ENCODE measurements at regions not wholly inside any gene's neighbourhood (a gene's known extent, or its start where the extent isn't known, plus 50 kb on each side); places are given as distances from the start of the nearest gene placed in this dataset.

- Mint-ChIP-seq H3K36me3 (ENCODE audit: low read depth) (no peaks in the 10 kb centered on the region), H3K4me1 (no peaks in the 10 kb centered on the region), H3K27me3 (no peaks in the 10 kb centered on the region), H3K4me3 (no peak overlapping the region), H3K27ac (no peak overlapping the region)
- ATAC-seq, result no peak
- H3K9me3 ChIP-seq (ENCODE audit: control insufficient read depth, low read length, poor library complexity, severe bottlenecking), result no peaks in the 10 kb centered on the region
- DNase-seq, result no peak
Observed at GRCh38 chr21:20741445-20741844, 256.8 kb upstream of the NCAM2 start.

DNA sequence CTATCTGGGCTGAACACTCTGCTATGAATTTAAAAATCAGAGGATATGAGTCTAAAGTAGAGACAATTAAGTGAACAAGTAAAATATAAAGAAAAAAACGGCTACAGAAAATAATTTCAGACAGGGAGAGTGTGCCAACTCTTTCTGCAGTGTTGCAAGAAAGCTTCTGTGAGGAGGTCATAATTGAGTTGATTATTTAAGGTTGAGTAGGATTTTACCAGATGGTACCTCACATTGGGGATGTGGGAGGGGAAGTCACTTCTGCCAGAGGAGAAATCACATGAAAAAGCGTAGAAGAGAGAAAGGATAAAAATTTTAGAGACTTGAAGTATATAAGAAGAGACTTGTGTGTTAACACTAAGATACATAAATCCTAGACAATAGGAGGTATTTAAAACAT, 238.0 kb upstream of the NCAM2 start:
- Mint-ChIP-seq H3K4me3 (no peak overlapping the region), H3K4me1 (no peaks in the 10 kb centered on the region), H3K36me3 (ENCODE audit: low read depth) (no peaks in the 10 kb centered on the region), H3K27ac (no peak overlapping the region), H3K27me3 (no peaks in the 10 kb centered on the region)
- H3K9me3 ChIP-seq (ENCODE audit: control insufficient read depth, low read length, poor library complexity, severe bottlenecking), result no peaks in the 10 kb centered on the region
- ATAC-seq, result no peak
- DNase-seq, result no peak

DNA sequence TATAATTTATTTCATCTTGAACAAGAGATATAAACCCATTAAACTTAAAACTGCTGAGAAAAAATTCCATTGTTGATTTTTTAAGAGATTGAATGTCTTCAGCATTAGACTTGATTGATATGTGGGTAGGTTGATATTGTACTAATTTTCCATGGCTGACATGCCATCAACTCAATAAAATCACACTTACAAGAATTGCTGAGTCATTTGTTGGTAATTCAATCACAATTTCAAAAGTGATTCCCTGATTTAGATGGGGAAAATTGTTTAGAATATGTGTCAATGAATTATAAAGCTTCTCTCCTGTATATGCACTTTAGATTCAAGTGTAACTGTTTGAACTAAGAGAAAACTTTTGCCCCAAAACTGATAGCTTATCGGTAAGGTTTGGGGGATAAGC, 223.5 kb upstream of the NCAM2 start:
- H3K4me1 Mint-ChIP-seq, result no peaks in the 10 kb centered on the region
- H3K4me3 Mint-ChIP-seq, result no peak overlapping the region
- no peaks in the 10 kb centered on the region for H3K9me3 ChIP-seq (ENCODE audit: control insufficient read depth, low read length, poor library complexity, severe bottlenecking)
- no peak for ATAC-seq
- H3K27ac Mint-ChIP-seq, result no peak overlapping the region
- no peak for DNase-seq
- H3K27me3 Mint-ChIP-seq, result no peaks in the 10 kb centered on the region
- H3K36me3 Mint-ChIP-seq (ENCODE audit: low read depth), result no peaks in the 10 kb centered on the region

GRCh38 chr21:20779321-20779720, 218.9 kb upstream of the NCAM2 start:
- no peak overlapping the region for H3K4me3 Mint-ChIP-seq
- no peaks in the 10 kb centered on the region for H3K36me3 Mint-ChIP-seq (ENCODE audit: low read depth)
- H3K27ac Mint-ChIP-seq, result no peak overlapping the region
- ATAC-seq (no peak), DNase-seq (no peak)
- no peaks in the 10 kb centered on the region for H3K27me3 Mint-ChIP-seq
- no peaks in the 10 kb centered on the region for H3K4me1 Mint-ChIP-seq
- H3K9me3 ChIP-seq (ENCODE audit: control insufficient read depth, low read length, poor library complexity, severe bottlenecking), result no peaks in the 10 kb centered on the region

DNA sequence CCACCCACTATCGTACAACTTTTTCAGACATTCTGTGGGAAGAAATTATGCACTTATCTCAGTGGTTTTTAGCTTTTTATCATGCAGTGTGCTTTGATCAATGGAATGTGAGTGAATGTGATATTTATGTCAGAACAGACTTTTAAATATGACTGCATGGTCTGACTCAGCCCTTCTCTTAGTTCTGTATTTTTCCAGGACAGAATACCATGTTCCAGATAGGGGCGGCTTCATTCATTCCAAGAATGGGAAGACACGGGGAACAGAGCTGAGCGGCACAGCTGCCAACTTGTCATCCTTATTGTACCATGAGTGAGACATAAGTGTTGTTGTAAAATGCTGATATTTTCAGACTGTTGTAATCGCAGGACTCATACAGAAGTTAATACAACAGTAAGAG, 214.6 kb upstream of the NCAM2 start:
- no peaks in the 10 kb centered on the region for H3K4me1 Mint-ChIP-seq
- H3K27ac Mint-ChIP-seq, result no peak overlapping the region
- no peaks in the 10 kb centered on the region for H3K27me3 Mint-ChIP-seq

DNA sequence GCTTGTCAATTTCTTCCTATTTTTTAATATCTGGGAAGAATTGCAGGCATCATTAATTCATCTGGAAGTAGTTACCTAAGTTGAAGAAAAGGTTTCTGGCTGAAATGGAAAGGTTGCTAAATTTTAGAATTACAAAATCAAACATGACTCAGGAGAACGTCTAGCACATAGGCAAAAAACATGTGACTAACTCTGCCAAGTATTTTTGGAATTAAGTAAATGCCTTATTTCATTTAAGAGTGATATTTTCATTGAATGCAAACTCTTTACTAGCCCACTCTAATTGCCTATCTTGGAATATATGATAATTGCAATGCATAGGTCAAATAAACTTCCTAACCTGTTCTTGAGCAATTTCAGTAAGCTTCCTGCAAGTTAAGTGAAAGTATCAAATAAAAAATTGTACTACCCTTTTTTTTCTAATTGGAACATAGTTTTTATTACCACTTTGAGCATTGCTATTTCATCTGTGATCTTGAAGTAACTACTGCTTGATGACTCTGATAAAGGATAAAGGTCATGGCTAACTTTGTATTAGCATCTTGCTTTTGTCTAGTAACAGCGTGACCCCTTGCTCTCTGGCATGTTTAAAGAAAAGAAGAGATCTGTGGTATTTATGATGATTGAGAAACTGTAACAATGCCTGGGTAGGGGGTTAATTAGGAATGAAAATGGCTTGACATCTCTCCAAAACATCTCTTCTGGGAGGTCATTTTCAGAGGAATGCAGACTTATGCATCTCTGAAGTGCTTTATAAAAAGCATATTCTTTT, 208.3 kb upstream of the NCAM2 start:
- no peaks in the 10 kb centered on the region for H3K27me3 Mint-ChIP-seq
- ATAC-seq (no peak), DNase-seq (no peak)

More for the DNA sequence above, 214.6 kb upstream of the NCAM2 start:
- H3K9me3 ChIP-seq (ENCODE audit: control insufficient read depth, low read length, poor library complexity, severe bottlenecking), result no peaks in the 10 kb centered on the region
- Mint-ChIP-seq H3K36me3 (ENCODE audit: low read depth) (no peaks in the 10 kb centered on the region), H3K4me3 (no peak overlapping the region)
- ATAC-seq (no peak), DNase-seq (no peak)

DNA sequence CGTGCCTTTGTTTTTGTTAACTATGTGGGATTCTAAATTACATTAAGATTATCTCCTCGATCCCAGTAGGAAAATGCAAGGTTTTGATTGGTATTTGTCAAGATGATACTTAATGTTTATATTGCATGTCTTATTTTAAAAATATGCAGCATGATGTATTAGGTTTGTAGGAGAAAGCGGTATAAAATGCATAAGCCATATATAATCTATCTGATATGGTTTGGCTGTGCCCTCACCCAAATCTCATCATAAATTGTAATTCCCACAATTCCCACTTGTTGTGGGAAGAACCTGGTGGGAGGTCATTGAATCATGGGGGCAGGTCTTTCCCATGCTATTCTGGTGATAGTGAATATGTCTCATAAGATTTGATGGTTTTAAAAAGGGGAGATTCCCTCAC, 198.1 kb upstream of the NCAM2 start:
- H3K27ac Mint-ChIP-seq, result no peak overlapping the region
- DNase-seq (no peak), ATAC-seq (no peak)
- H3K27me3 Mint-ChIP-seq, result no peaks in the 10 kb centered on the region
- no peaks in the 10 kb centered on the region for H3K36me3 Mint-ChIP-seq (ENCODE audit: low read depth)
- H3K4me3 Mint-ChIP-seq, result no peak overlapping the region
- no peaks in the 10 kb centered on the region for H3K9me3 ChIP-seq (ENCODE audit: control insufficient read depth, low read length, poor library complexity, severe bottlenecking)
- H3K4me1 Mint-ChIP-seq, result no peaks in the 10 kb centered on the region

More for the DNA sequence above, 208.3 kb upstream of the NCAM2 start:
- Mint-ChIP-seq H3K4me3 (no peak overlapping the region), H3K27ac (no peak overlapping the region), H3K4me1 (no peaks in the 10 kb centered on the region), H3K36me3 (ENCODE audit: low read depth) (no peaks in the 10 kb centered on the region)
- no peaks in the 10 kb centered on the region for H3K9me3 ChIP-seq (ENCODE audit: control insufficient read depth, low read length, poor library complexity, severe bottlenecking)

GRCh38 chr21:20802201-20802600, 196.0 kb upstream of the NCAM2 start:
- no peaks in the 10 kb centered on the region for H3K27me3 Mint-ChIP-seq
- H3K9me3 ChIP-seq (ENCODE audit: control insufficient read depth, low read length, poor library complexity, severe bottlenecking), result no peaks in the 10 kb centered on the region
- no peaks in the 10 kb centered on the region for H3K36me3 Mint-ChIP-seq (ENCODE audit: low read depth)
- H3K4me1 Mint-ChIP-seq, result no peaks in the 10 kb centered on the region
- ATAC-seq, result no peak
- no peak overlapping the region for H3K4me3 Mint-ChIP-seq
- no peak for DNase-seq
- no peak overlapping the region for H3K27ac Mint-ChIP-seq

DNA sequence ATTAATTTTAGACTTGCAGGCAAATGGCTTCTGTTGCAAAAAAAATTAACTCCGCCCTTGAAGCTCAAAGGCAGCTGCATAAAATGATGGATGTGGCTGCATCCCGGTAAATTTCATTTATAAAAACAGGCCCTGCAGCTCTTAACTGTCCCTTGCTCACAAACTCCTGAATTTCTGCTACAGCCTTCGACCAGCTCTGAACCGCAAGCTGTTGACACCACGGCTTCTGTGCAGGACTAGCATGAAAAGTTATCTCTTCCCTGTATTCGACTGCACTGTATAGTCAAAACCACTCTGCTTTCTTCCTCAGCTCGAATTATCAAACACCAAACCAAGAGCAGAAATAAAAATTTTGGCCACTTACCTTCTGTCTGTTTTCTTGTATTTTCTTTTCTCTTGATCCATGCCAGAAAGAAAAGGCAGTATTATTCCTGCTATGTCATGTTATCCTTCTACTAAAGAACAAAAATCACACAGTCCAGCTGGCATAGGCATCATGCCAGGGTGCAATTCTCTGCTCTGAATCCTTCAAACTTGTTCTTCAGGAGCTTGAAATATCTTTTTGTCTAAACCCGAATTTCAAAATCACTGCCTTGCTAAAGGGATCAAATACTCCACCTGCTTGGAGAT, 195.5 kb upstream of the NCAM2 start:
- Mint-ChIP-seq H3K27me3 (no peaks in the 10 kb centered on the region), H3K36me3 (ENCODE audit: low read depth) (no peaks in the 10 kb centered on the region), H3K4me1 (no peaks in the 10 kb centered on the region), H3K27ac (no peak overlapping the region), H3K4me3 (peak overlapping the region; percentile 1)
- ATAC-seq, result no peak
- DNase-seq, result no peak
- H3K9me3 ChIP-seq (ENCODE audit: control insufficient read depth, low read length, poor library complexity, severe bottlenecking), result no peaks in the 10 kb centered on the region

DNA sequence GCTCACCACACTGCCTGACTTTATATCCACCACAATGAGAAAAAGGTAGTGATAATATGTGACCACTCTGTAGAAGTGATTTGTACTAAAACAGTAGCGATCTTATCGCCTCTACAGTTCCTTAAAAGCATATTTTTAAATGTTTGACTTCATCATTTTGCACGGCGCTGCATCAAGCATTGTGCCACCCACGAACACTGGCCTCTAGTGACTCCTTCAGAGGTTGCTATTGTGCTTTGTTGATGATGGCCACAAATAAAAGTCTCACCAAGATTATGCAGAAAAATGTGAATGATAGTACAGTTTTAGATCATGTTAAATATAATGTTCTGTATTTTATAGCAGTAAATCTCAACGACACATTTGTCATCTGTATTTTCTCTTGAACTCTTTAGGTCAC, 186.5 kb upstream of the NCAM2 start:
- no peaks in the 10 kb centered on the region for H3K27me3 Mint-ChIP-seq

DNA sequence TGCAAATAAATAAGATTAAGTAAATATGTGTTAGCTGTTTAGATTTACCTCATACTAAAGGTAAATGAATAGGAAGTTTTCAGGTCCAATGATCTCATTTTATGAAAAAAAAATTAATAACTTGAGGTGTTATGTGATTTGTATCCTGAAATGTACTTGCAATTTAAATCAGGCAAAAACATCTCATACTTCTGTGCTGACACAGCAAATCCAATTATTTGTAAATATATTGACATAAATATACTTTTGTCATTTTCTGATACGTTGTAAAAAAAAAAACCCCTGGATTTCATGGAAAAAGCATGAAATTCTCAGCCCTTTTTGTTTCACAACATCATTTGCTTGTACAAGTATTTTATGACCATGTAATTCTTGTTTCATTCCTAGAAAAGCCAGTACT, 184.1 kb upstream of the NCAM2 start:
- Mint-ChIP-seq H3K36me3 (ENCODE audit: low read depth) (no peaks in the 10 kb centered on the region), H3K4me3 (no peak overlapping the region), H3K27me3 (no peaks in the 10 kb centered on the region), H3K4me1 (no peaks in the 10 kb centered on the region), H3K27ac (no peak overlapping the region)
- no peaks in the 10 kb centered on the region for H3K9me3 ChIP-seq (ENCODE audit: control insufficient read depth, low read length, poor library complexity, severe bottlenecking)
- no peak for DNase-seq
- no peak for ATAC-seq

More for the DNA sequence above, 186.5 kb upstream of the NCAM2 start:
- DNase-seq, result no peak
- no peaks in the 10 kb centered on the region for H3K9me3 ChIP-seq (ENCODE audit: control insufficient read depth, low read length, poor library complexity, severe bottlenecking)
- Mint-ChIP-seq H3K4me3 (no peak overlapping the region), H3K36me3 (ENCODE audit: low read depth) (no peaks in the 10 kb centered on the region), H3K27ac (no peak overlapping the region), H3K4me1 (no peaks in the 10 kb centered on the region)
- ATAC-seq, result no peak

DNA sequence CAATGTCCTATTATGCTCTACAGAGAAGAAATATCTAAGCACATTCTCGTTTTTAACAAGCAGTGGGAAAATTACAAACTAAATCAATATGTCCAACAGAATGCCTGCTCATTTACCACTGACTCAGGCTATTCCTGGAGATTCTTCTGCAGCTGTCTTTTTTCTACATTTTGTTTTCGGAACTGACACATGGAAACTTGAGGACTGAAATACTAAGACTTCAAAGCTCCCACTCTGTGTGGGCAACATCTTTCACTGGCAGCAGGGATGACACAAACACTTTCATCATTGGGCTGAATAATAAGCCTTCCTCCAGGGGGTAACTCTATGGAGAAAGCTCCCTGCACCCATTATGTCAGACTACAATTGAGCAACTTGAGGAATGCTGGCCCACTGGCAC, 175.5 kb upstream of the NCAM2 start:
- Mint-ChIP-seq H3K27ac (no peak overlapping the region), H3K4me1 (no peaks in the 10 kb centered on the region), H3K27me3 (no peaks in the 10 kb centered on the region), H3K36me3 (ENCODE audit: low read depth) (no peaks in the 10 kb centered on the region), H3K4me3 (no peak overlapping the region)
- H3K9me3 ChIP-seq (ENCODE audit: control insufficient read depth, low read length, poor library complexity, severe bottlenecking), result no peaks in the 10 kb centered on the region
- no peak for DNase-seq
- no peak for ATAC-seq

- no peaks in the 10 kb centered on the region for H3K9me3 ChIP-seq (ENCODE audit: control insufficient read depth, low read length, poor library complexity, severe bottlenecking)
- Mint-ChIP-seq H3K27ac (no peak overlapping the region), H3K4me1 (no peaks in the 10 kb centered on the region), H3K27me3 (no peaks in the 10 kb centered on the region), H3K36me3 (ENCODE audit: low read depth) (no peaks in the 10 kb centered on the region), H3K4me3 (no peak overlapping the region)
- no peak for DNase-seq
- no peak for ATAC-seq
Observed at GRCh38 chr21:20852866-20853265, 145.3 kb upstream of the NCAM2 start.

GRCh38 chr21:20856926-20857325, 141.3 kb upstream of the NCAM2 start:
- Mint-ChIP-seq H3K4me3 (no peak overlapping the region), H3K4me1 (no peaks in the 10 kb centered on the region), H3K27ac (no peak overlapping the region), H3K36me3 (ENCODE audit: low read depth) (no peaks in the 10 kb centered on the region), H3K27me3 (no peaks in the 10 kb centered on the region)
- ATAC-seq (no peak), DNase-seq (no peak)
- H3K9me3 ChIP-seq (ENCODE audit: control insufficient read depth, low read length, poor library complexity, severe bottlenecking), result no peaks in the 10 kb centered on the region
